Right atrium auricular region (tissue), 2 donors: ENCODE measurements at regions not wholly inside any gene's neighbourhood (a gene's known extent, or its start where the extent isn't known, plus 50 kb on each side); places are given as distances from the start of the nearest gene placed in this dataset.

Source experiments
- DNase-seq: peaks from one replicate; pipeline ENCODE4 v3.0.0-alpha.2; 2019; ENCODE audit warnings: low spot score
- H3K27ac ChIP-seq, 2 donors: fragments of 200-600 bp; sonication (generic); 1 replicate in 1 of 2; 2 replicates in 1 of 2; pipeline ENCODE4 v1.5.1; 2016 to 2019
- H3K27me3 ChIP-seq, 2 donors: fragments of 200-600 bp; sonication (generic); one replicate each; pipeline versions ENCODE4 v1.5.1 to v1.6.0; 2017 to 2019
- H3K36me3 ChIP-seq: fragments of 200-600 bp; sonication (generic); one replicate; pipeline ENCODE4 v1.5.1; 2016
- H3K4me1 ChIP-seq, 2 donors: fragments of 200-600 bp; sonication (generic); one replicate each; pipeline versions ENCODE4 v1.5.1 to v1.6.0; 2017 to 2019
- H3K4me3 ChIP-seq, 2 donors: fragments of 200-600 bp; sonication (generic); 1 replicate in 1 of 2; 2 replicates in 1 of 2; pipeline ENCODE4 v1.5.1; 2017 to 2019; ENCODE audit warnings: mild to moderate bottlenecking in 1 of 2, moderate library complexity in 1 of 2
- H3K9me3 ChIP-seq, 2 donors: fragments of 200-600 bp; sonication (generic); one replicate each; pipeline ENCODE4 v1.5.1; 2019
- TF ChIP-seq, protein P1 (sequence below), 2 donors: fragments of 200-600 bp; sonication (generic); IDR thresholded peaks; one replicate each; pipeline ENCODE4 v1.5.1; 2019; ENCODE audit warnings: antibody characterized with exemption in 2 of 2

DNA sequence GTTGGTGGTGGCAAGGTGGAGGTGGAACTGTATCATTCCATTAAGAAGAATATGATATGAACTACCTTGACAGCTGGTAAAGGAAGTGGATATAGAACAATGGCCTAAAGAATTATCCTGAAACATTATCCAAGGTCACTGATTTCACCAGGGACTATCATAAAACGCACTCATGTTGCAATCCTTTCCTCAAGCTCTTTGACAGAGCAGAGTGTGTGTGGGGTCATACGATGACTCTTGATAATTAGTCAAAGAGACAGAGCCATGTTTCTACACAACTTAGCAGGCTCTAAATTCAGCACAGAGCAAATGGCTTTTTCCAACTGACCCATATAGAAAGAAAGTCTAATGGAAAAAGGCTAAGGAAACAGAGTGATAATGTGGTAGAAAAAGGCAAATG, 126.4 kb upstream of the ANKFN1 start:
- TF ChIP-seq, protein P1, sequence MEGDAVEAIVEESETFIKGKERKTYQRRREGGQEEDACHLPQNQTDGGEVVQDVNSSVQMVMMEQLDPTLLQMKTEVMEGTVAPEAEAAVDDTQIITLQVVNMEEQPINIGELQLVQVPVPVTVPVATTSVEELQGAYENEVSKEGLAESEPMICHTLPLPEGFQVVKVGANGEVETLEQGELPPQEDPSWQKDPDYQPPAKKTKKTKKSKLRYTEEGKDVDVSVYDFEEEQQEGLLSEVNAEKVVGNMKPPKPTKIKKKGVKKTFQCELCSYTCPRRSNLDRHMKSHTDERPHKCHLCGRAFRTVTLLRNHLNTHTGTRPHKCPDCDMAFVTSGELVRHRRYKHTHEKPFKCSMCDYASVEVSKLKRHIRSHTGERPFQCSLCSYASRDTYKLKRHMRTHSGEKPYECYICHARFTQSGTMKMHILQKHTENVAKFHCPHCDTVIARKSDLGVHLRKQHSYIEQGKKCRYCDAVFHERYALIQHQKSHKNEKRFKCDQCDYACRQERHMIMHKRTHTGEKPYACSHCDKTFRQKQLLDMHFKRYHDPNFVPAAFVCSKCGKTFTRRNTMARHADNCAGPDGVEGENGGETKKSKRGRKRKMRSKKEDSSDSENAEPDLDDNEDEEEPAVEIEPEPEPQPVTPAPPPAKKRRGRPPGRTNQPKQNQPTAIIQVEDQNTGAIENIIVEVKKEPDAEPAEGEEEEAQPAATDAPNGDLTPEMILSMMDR (IDR thresholded peaks at IDR 0.05): no peak
- H3K4me3 ChIP-seq: no peak overlapping the region
- H3K36me3 ChIP-seq: no peaks in the 10 kb centered on the region
- no peak for DNase-seq
- H3K27ac ChIP-seq: no peak overlapping the region
- no peaks in the 10 kb centered on the region for H3K27me3 ChIP-seq
- no peaks in the 10 kb centered on the region for H3K9me3 ChIP-seq
- no peaks in the 10 kb centered on the region for H3K4me1 ChIP-seq

DNA sequence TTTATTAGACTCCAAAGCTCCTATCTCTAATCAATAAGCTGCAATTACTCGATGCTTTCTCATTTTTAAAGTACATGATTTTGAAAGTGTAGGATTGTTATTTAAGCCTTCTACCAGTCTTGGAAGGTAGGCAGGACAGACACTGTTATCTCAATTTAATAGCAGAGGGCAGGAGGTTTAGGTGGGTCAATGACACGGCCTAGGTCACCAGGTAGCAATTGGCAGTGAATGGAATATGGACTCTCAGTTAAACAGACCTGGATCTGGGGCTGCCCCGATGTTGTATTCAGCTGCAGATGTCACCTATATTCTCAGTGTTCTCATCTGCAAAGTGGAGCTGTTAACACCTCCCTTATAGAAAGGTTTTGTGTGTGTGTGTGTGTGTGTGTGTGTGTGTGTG, 124.4 kb upstream of the ANKFN1 start:
- H3K4me3 ChIP-seq: no peak overlapping the region
- TF ChIP-seq, protein P1 (IDR thresholded peaks at IDR 0.05): no peak
- no peaks in the 10 kb centered on the region for H3K4me1 ChIP-seq
- H3K9me3 ChIP-seq: no peaks in the 10 kb centered on the region
- H3K36me3 ChIP-seq: no peaks in the 10 kb centered on the region
- no peaks in the 10 kb centered on the region for H3K27me3 ChIP-seq
- DNase-seq: no peak
- H3K27ac ChIP-seq: no peak overlapping the region

DNA sequence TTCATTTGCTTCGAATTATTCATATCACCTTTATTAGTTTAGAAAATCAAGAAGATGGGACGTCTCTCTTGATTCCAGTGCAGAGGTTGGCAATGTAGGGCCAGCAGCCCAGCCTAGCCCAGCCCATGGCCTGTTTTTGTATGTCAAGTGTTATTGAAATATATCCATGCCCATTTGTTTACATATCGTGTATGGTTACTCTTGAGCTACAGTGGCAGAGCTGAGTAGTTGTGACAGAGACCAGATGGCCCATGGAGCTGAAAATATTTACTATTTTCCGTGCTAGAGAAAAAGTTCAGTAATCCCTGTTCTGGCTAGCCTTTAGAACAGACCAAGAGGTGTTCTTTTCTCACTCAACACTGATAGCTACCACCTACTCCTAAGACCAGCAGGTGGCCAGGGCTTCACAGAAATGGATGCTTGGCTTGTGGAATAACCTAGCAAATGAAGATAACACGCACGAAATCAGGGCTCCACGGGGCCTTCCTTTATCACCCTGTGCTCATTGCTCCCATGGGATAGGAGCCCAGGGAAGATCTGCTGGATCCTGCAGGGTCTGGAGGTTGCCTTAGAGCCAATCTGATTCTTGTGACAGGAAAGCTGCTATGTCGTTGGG, 123.2 kb upstream of the ANKFN1 start:
- Histone ChIP-seq H3K36me3 (no peaks in the 10 kb centered on the region), H3K4me1 (no peaks in the 10 kb centered on the region), H3K9me3 (no peaks in the 10 kb centered on the region), H3K27me3 (no peaks in the 10 kb centered on the region), H3K4me3 (no peak overlapping the region), H3K27ac (no peak overlapping the region)
- TF ChIP-seq, protein P1 (IDR thresholded peaks at IDR 0.05): no peak
- no peak for DNase-seq

- Histone ChIP-seq H3K4me3 (no peak overlapping the region), H3K4me1 (no peaks in the 10 kb centered on the region), H3K36me3 (no peaks in the 10 kb centered on the region), H3K27ac (no peak overlapping the region), H3K9me3 (no peaks in the 10 kb centered on the region), H3K27me3 (no peaks in the 10 kb centered on the region)
- no peak for DNase-seq
- TF ChIP-seq, protein P1 (IDR thresholded peaks at IDR 0.05): no peak
These were observed 121.6 kb upstream of the ANKFN1 start for GRCh38 chr17:56031636-56032035.

GRCh38 chr17:56034197-56034635, 119.1 kb upstream of the ANKFN1 start:
- Histone ChIP-seq H3K4me3 (no peak overlapping the region), H3K9me3 (no peaks in the 10 kb centered on the region), H3K27ac (no peak overlapping the region), H3K27me3 (no peaks in the 10 kb centered on the region), H3K4me1 (no peaks in the 10 kb centered on the region), H3K36me3 (no peaks in the 10 kb centered on the region)
- DNase-seq: no peak
- TF ChIP-seq, protein P1 (IDR thresholded peaks at IDR 0.05): no peak

GRCh38 chr17:56038131-56038530, 115.1 kb upstream of the ANKFN1 start:
- no peak overlapping the region for H3K27ac ChIP-seq
- H3K36me3 ChIP-seq: no peaks in the 10 kb centered on the region
- no peak for DNase-seq
- H3K4me3 ChIP-seq: no peak overlapping the region
- no peaks in the 10 kb centered on the region for H3K27me3 ChIP-seq
- no peaks in the 10 kb centered on the region for H3K4me1 ChIP-seq
- TF ChIP-seq, protein P1 (IDR thresholded peaks at IDR 0.05): no peak
- no peaks in the 10 kb centered on the region for H3K9me3 ChIP-seq
